HCT116 (cell line): ENCODE measurements at regions not wholly inside any gene's neighbourhood (a gene's known extent, or its start where the extent isn't known, plus 50 kb on each side); places are given as distances from the start of the nearest gene placed in this dataset.

Source experiments
- ATAC-seq: fragments of 200-7000 bp; cut with Tn5 transposase; 2 replicates; pipeline ENCODE4 v1.9.1; 2020; ENCODE audit warnings: mild to moderate bottlenecking, moderate library complexity
- BruUV-seq: library from RNA; stranded (reverse); fragments of 400-500 nt; replicated peaks from 2 replicates; lab custom pipeline; 2021; lab: Mats Ljungman, UMichigan
- CTCF ChIA-PET: fragments of 300-600 bp; sonication (Branson Sonifier 250); formaldehyde crosslinking; loops from one replicate; lab custom pipeline; 2021; ENCODE audit warnings: antibody characterized with exemption; lab: Charles Lee
- POLR2A ChIA-PET: fragments of 300-600, 350-600 bp; sonication (Branson Sonifier 250); formaldehyde crosslinking; loops from one replicate; lab custom pipeline; 2021; ENCODE audit warnings: antibody characterized with exemption; lab: Charles Lee
- RAD21 ChIA-PET, 2 experiments: fragments of 300-600 bp; sonication (Branson Sonifier 250); formaldehyde crosslinking; loops; one replicate each; lab custom pipeline; 2023; ENCODE audit warnings: low total read pairs in 2 of 2; ENCODE audit not compliant: uncharacterized antibody in 2 of 2, unreplicated experiment in 2 of 2, low non-redundant PET in 1 of 2; lab: Charles Lee
- DNase-seq: peaks from one replicate; pipeline ENCODE4 v3.0.0-alpha.2; 2010; ENCODE audit warnings: low read depth, low spot score
- H2AFZ ChIP-seq: fragments of 200-600 bp; shearing (Covaris generic), sonication (generic); 2 replicates; pipeline ENCODE4 v1.6.1; 2017; ENCODE audit warnings: low read depth, mixed run types, mixed read lengths, antibody characterized with exemption, low read length; ENCODE audit not compliant: poor library complexity, severe bottlenecking
- H3K27ac ChIP-seq: 2 replicates; pipeline ENCODE4 v1.5.1; 2012; ENCODE audit warnings: low read depth, low read length
- H3K27me3 ChIP-seq: fragments of 200-600 bp; sonication (generic); 2 replicates; pipeline ENCODE4 v1.6.1; 2016; ENCODE audit warnings: mixed run types, low read length, mixed read lengths; ENCODE audit not compliant: insufficient read depth
- H3K36me3 ChIP-seq, 2 experiments: fragments of 200-500 bp in 1 of 2; fragments of 200-600 bp in 1 of 2; sonication (Bioruptor generic) in 1 of 2; sonication (generic) in 1 of 2; 2 replicates each; pipeline versions ENCODE4 v1.5.1 to v1.6.1; 2014 to 2016; ENCODE audit warnings: low read length in 2 of 2, inconsistent platforms in 1 of 2, mixed read lengths in 1 of 2, mixed run types in 1 of 2; ENCODE audit not compliant: insufficient read depth in 2 of 2, control insufficient read depth in 1 of 2
- H3K4me1 ChIP-seq, 2 experiments: fragments of 200-600 bp in 1 of 2; sonication (generic) in 1 of 2; 2 replicates each; pipeline versions ENCODE4 v1.5.1 to v1.6.1; 2012 to 2017; ENCODE audit warnings: low read length in 2 of 2, inconsistent platforms in 1 of 2, mild to moderate bottlenecking in 1 of 2, mixed read lengths in 1 of 2, mixed run types in 1 of 2, moderate library complexity in 1 of 2; ENCODE audit not compliant: insufficient read depth in 2 of 2, control insufficient read depth in 1 of 2
- H3K4me2 ChIP-seq: fragments of 200-600 bp; sonication (generic); 2 replicates; pipeline ENCODE4 v1.6.1; 2017; ENCODE audit warnings: mixed run types, low read length, mixed read lengths
- H3K4me3 ChIP-seq, 2 experiments: fragments of 200-600 bp in 1 of 2; sonication (generic) in 1 of 2; replicated peaks in 1 of 2; 2 replicates each; pipeline ENCODE4 v1.5.1; 2011 to 2016; ENCODE audit warnings: low read length in 2 of 2, control low read depth in 1 of 2, low read depth in 1 of 2, mild to moderate bottlenecking in 1 of 2, mixed read lengths in 1 of 2, mixed run types in 1 of 2
- H3K79me2 ChIP-seq: fragments of 200-600 bp; sonication (generic); 2 replicates; pipeline ENCODE4 v1.6.1; 2017; ENCODE audit warnings: mild to moderate bottlenecking, mixed run types, low read length, moderate library complexity, mixed read lengths; ENCODE audit not compliant: insufficient read depth
- H3K9ac ChIP-seq: fragments of 200-600 bp; sonication (generic); 2 replicates; pipeline ENCODE4 v1.6.1; 2016; ENCODE audit warnings: low read length, mixed read lengths
- H3K9me2 ChIP-seq: fragments of 200-600 bp; sonication (generic), shearing (Covaris generic); 2 replicates; pipeline ENCODE4 v1.6.1; 2017; ENCODE audit warnings: mixed run types, mild to moderate bottlenecking, moderate library complexity; ENCODE audit not compliant: insufficient read depth
- H3K9me3 ChIP-seq, 2 experiments: fragments of 200-500 bp in 1 of 2; fragments of 200-600 bp in 1 of 2; sonication (Bioruptor generic) in 1 of 2; sonication (generic) in 1 of 2; 2 replicates each; pipeline ENCODE4 v1.6.1; 2014 to 2017; ENCODE audit warnings: low read length in 2 of 2, mixed read lengths in 2 of 2, inconsistent platforms in 1 of 2, low read depth in 1 of 2, mild to moderate bottlenecking in 1 of 2, mixed run types in 1 of 2, moderate library complexity in 1 of 2; ENCODE audit not compliant: control insufficient read depth in 1 of 2, insufficient read depth in 1 of 2
- H4K20me1 ChIP-seq: fragments of 200-600 bp; sonication (generic), shearing (Covaris generic); 2 replicates; pipeline ENCODE4 v1.6.1; 2017; ENCODE audit warnings: mixed run types, mild to moderate bottlenecking, moderate library complexity; ENCODE audit not compliant: insufficient read depth
- CEBPB ChIP-seq: IDR thresholded peaks from 2 replicates; pipeline ENCODE4 v1.6.1; 2012; ENCODE audit warnings: low read depth
- EZH2 ChIP-seq: fragments of 200-600 bp; sonication (generic); IDR thresholded peaks from 2 replicates; pipeline ENCODE4 v1.6.1; 2017; ENCODE audit warnings: antibody characterized with exemption, mixed run types
- EZH2phosphoT487 ChIP-seq: fragments of 200-600 bp; IDR thresholded peaks from 2 replicates; pipeline ENCODE4 v1.6.1; 2018; ENCODE audit warnings: antibody characterized with exemption, borderline replicate concordance
- JUND ChIP-seq: IDR thresholded peaks from 2 replicates; pipeline ENCODE4 v1.6.1; 2012
- POLR2A ChIP-seq: IDR thresholded peaks from 2 replicates; pipeline ENCODE4 v1.7.0; 2011; ENCODE audit warnings: borderline replicate concordance; ENCODE audit not compliant: insufficient read depth, insufficient read length; ENCODE audit errors: extremely low read depth
- POLR2AphosphoS5 ChIP-seq: IDR thresholded peaks from 2 replicates; pipeline ENCODE4 v1.6.1; 2011; ENCODE audit warnings: mild to moderate bottlenecking, low read depth, low read length, moderate library complexity
- SP1 ChIP-seq: IDR thresholded peaks from 2 replicates; pipeline ENCODE4 v1.6.1; 2012; ENCODE audit warnings: low read depth
- ZFX ChIP-seq: fragments of 450-650 bp; IDR thresholded peaks from 2 replicates; pipeline ENCODE4 v1.6.1; 2017
- intact Hi-C: fragments of 100-400 bp; cut with micrococcal nuclease; formaldehyde crosslinking; loops from 2 replicates; pipeline ENCODE4 v1.10.0; 2022
- TF ChIP-seq, protein P1 (sequence below): IDR thresholded peaks from 2 replicates; pipeline ENCODE4 v1.6.1; 2012; ENCODE audit warnings: low read depth
- TF ChIP-seq, protein P2 (sequence below): IDR thresholded peaks from 2 replicates; pipeline ENCODE4 v1.6.1; 2011; ENCODE audit warnings: mild to moderate bottlenecking, low read length, moderate library complexity; ENCODE audit not compliant: insufficient replicate concordance; ENCODE audit errors: extremely low read depth
- TF ChIP-seq, protein P3 (sequence below): IDR thresholded peaks from 2 replicates; pipeline ENCODE4 v1.6.1; 2012

DNA sequence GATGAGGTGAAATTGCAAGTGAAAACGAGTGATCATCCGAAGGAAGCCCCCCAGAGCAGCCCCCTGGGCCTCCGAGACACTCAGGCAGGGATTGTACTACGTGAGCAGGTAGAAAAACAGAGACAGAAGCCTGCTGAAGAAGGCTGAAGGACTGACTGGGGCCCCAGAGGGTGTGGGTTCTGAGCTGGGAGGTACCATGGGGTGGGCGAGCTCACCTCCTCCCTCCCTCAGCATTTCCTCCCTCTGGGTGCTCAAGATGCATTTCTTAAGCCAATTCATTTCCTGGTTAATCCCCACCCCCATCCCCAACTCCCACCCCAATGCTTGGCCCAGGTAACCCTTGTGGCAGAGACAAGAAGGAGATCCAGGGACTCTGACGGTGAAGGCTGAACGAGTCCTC lies 108.7 kb downstream of the BDH1 start:
- no peak overlapping the region for H3K27ac ChIP-seq
- ChIA-PET RAD21 (interaction anchor here in 1 of 2 experiments (0.7 kb wide), 1 partner anchor 80 kb away, joined by 3 read pairs; no protein-coding TSS in a partner anchor), CTCF (no interaction called here)
- no TSS peak for BruUV-seq
- no peaks in the 10 kb centered on the region for H3K79me2 ChIP-seq
- no peak for DNase-seq
- no peak overlapping the region for H3K4me2 ChIP-seq
- no peak overlapping the region for H3K9ac ChIP-seq
- intact Hi-C loops, result no loop called here
- no peaks in the 10 kb centered on the region for H4K20me1 ChIP-seq
- ATAC-seq, result no peak
- H3K9me3 ChIP-seq, result no peaks in the 10 kb centered on the region
- no peaks in the 10 kb centered on the region for H3K36me3 ChIP-seq
- TF ChIP-seq JUND, result no peak
- TF ChIP-seq EZH2, result no peak
- TF ChIP-seq, protein P1, sequence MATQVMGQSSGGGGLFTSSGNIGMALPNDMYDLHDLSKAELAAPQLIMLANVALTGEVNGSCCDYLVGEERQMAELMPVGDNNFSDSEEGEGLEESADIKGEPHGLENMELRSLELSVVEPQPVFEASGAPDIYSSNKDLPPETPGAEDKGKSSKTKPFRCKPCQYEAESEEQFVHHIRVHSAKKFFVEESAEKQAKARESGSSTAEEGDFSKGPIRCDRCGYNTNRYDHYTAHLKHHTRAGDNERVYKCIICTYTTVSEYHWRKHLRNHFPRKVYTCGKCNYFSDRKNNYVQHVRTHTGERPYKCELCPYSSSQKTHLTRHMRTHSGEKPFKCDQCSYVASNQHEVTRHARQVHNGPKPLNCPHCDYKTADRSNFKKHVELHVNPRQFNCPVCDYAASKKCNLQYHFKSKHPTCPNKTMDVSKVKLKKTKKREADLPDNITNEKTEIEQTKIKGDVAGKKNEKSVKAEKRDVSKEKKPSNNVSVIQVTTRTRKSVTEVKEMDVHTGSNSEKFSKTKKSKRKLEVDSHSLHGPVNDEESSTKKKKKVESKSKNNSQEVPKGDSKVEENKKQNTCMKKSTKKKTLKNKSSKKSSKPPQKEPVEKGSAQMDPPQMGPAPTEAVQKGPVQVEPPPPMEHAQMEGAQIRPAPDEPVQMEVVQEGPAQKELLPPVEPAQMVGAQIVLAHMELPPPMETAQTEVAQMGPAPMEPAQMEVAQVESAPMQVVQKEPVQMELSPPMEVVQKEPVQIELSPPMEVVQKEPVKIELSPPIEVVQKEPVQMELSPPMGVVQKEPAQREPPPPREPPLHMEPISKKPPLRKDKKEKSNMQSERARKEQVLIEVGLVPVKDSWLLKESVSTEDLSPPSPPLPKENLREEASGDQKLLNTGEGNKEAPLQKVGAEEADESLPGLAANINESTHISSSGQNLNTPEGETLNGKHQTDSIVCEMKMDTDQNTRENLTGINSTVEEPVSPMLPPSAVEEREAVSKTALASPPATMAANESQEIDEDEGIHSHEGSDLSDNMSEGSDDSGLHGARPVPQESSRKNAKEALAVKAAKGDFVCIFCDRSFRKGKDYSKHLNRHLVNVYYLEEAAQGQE, result no peak
- no peak for TF ChIP-seq POLR2A
- TF ChIP-seq CEBPB, result no peak
- TF ChIP-seq ZFX, result no peak
- TF ChIP-seq SP1, result no peak
- TF ChIP-seq, protein P2, sequence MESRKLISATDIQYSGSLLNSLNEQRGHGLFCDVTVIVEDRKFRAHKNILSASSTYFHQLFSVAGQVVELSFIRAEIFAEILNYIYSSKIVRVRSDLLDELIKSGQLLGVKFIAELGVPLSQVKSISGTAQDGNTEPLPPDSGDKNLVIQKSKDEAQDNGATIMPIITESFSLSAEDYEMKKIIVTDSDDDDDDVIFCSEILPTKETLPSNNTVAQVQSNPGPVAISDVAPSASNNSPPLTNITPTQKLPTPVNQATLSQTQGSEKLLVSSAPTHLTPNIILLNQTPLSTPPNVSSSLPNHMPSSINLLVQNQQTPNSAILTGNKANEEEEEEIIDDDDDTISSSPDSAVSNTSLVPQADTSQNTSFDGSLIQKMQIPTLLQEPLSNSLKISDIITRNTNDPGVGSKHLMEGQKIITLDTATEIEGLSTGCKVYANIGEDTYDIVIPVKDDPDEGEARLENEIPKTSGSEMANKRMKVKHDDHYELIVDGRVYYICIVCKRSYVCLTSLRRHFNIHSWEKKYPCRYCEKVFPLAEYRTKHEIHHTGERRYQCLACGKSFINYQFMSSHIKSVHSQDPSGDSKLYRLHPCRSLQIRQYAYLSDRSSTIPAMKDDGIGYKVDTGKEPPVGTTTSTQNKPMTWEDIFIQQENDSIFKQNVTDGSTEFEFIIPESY, result no peak
- TF ChIP-seq POLR2AphosphoS5, result no peak
- TF ChIP-seq, protein P3, sequence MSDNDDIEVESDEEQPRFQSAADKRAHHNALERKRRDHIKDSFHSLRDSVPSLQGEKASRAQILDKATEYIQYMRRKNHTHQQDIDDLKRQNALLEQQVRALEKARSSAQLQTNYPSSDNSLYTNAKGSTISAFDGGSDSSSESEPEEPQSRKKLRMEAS, result no peak
- TF ChIP-seq EZH2phosphoT487, result no peak
- TF ChIP-seq, all 23 proteins: peak for 0
- H3K4me3 ChIP-seq, result no peak overlapping the region
- no peaks in the 10 kb centered on the region for H3K27me3 ChIP-seq
- POLR2A ChIA-PET, result no interaction called here
- H2AFZ ChIP-seq, result no peak overlapping the region
- no peaks in the 10 kb centered on the region for H3K9me2 ChIP-seq
- no peaks in the 10 kb centered on the region for H3K4me1 ChIP-seq
